ENCODE measurements at regions not wholly inside any gene's neighbourhood (a gene's known extent, or its start where the extent isn't known, plus 50 kb on each side); places are given as distances from the start of the nearest gene placed in this dataset.

DNA sequence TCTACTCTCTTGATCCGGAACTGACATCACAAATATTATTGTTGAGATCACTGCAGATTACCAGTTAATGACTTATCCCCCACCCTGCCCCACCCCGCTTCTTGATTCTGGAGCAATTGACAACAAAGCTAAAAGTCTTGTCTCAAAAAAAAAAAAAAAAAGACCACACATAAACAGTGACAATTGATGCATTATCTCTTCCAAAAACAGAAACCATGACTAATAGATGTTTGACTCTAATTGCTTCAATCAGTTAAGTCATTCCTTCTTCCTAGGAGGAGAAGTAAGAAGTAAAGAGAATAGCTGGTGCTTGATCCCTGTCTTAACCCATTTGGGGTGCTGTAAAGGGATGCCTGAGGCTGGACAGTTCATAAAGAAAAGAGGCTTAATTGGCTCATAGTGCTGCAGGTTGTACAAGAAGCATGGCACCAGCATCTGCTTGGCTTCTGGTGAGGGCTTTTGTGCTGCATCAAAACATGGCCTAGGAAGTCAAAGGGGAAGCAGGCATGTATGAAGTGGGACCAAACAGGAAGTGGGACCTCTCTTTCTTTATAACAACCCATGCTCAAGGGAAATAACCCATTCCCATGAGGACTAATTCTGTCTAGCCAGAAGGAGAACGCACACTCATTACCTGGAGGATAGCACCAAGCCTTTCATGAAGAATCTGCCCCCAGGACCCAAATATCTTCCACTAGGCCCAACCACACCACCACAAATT, 158.7 kb downstream of the TMEM167A start:
- Histone ChIP-seq H3K9me3 (peaks cover 0 to 12% (median 5%) of the 10 kb centered on the region in 4 donors), H3K27me3 (no peaks in the 10 kb centered on the region), H3K36me3 (no peaks in the 10 kb centered on the region), H3K4me3 (no peak overlapping the region), H3K27ac (no peak overlapping the region), H3K4me1 (no peaks in the 10 kb centered on the region)
- ATAC-seq (ENCODE audit: low FRiP score in 2 of 2) (no peak), DNase-seq (no peak)
- no peak for TF ChIP-seq EP300 (IDR thresholded peaks at IDR 0.05)
- TF ChIP-seq, protein P1, sequence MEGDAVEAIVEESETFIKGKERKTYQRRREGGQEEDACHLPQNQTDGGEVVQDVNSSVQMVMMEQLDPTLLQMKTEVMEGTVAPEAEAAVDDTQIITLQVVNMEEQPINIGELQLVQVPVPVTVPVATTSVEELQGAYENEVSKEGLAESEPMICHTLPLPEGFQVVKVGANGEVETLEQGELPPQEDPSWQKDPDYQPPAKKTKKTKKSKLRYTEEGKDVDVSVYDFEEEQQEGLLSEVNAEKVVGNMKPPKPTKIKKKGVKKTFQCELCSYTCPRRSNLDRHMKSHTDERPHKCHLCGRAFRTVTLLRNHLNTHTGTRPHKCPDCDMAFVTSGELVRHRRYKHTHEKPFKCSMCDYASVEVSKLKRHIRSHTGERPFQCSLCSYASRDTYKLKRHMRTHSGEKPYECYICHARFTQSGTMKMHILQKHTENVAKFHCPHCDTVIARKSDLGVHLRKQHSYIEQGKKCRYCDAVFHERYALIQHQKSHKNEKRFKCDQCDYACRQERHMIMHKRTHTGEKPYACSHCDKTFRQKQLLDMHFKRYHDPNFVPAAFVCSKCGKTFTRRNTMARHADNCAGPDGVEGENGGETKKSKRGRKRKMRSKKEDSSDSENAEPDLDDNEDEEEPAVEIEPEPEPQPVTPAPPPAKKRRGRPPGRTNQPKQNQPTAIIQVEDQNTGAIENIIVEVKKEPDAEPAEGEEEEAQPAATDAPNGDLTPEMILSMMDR (IDR thresholded peaks at IDR 0.05): no peak
- TF ChIP-seq POLR2A (IDR thresholded peaks at IDR 0.05): no peak
- 83 to 91% methylated on average over 3 of the region's 3 CpGs for WGBS, 2 donors

DNA sequence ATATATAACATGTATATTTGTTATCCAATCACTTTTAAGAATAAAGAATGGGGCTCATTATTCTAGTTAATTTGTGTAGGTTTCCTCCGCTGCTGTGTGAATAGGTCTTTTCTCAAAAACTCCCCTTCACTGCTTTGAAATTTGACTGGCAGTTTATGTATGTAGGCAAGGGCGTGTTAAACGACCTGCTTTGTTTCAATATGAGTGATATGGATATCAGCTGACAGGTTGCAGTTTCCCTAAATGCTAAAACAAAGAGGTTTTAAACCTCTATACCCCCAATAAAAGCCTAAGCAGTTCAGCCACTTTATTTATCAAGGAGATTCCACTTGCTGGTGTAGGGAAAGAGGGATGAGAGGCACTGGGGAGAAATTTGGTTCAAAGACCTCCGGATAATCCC, 159.6 kb downstream of the TMEM167A start:
- TF ChIP-seq, protein P1 (IDR thresholded peaks at IDR 0.05): no peak
- Histone ChIP-seq H3K27ac (no peak overlapping the region), H3K4me1 (no peaks in the 10 kb centered on the region), H3K4me3 (no peak overlapping the region), H3K9me3 (peaks cover 0 to 12% (median 5%) of the 10 kb centered on the region in 4 donors), H3K36me3 (no peaks in the 10 kb centered on the region), H3K27me3 (no peaks in the 10 kb centered on the region)
- WGBS, 2 donors: 72 to 75% methylated on average over 4 of the region's 4 CpGs
- no peak for ATAC-seq (ENCODE audit: low FRiP score in 2 of 2)
- DNase-seq: no peak

DNA sequence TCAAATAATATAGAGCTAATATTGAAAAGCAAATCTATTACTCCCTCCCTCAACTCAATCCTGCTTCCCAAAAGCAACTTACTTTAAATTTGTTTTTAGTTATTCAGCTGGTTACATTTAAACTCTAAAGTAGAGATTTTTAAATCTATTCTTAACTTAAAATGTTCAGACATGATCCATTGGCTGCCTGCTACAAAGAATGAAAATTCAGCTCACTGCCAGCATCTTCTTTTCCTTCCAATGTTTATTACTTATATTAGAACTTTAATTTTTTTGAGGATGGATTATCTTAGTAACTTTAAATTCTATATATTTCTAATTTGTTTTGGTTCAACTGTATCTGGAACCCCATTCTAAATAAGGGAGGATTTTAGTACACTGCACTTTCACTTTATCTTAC, 163.2 kb downstream of the TMEM167A start:
- peaks cover 0 to 12% (median 5%) of the 10 kb centered on the region in 4 donors for H3K9me3 ChIP-seq
- ATAC-seq (ENCODE audit: low FRiP score in 2 of 2) (no peak), DNase-seq (no peak)
- no peak overlapping the region for H3K4me3 ChIP-seq
- H3K27me3 ChIP-seq: no peaks in the 10 kb centered on the region
- no peak overlapping the region for H3K27ac ChIP-seq
- no peaks in the 10 kb centered on the region for H3K36me3 ChIP-seq
- TF ChIP-seq EP300 (IDR thresholded peaks at IDR 0.05) (no peak), POLR2A (IDR thresholded peaks at IDR 0.05) (no peak), POLR2AphosphoS5 (IDR thresholded peaks at IDR 0.05) (no peak)
- TF ChIP-seq, protein P1 (IDR thresholded peaks at IDR 0.05): no peak
- no peaks in the 10 kb centered on the region for H3K4me1 ChIP-seq

DNA sequence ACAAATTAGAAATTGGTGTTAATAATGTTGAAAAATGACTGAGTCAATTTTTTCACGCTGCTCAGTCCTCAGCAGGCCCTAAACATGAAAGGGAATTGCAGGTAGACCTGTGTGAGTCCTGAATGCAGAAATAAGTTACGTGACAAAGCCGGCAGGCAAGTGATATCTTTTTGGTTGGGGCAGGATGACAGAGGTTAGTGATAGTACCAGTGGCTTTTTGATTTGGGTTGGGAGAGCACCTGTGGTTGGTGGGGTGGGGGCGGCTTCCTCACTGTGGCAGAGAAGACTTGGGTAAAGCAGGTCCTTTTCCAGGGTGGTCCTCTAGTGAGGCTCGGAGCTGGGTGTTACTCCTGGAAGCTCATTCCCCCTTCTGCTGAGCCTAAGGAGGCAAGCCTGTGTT, 164.7 kb downstream of the TMEM167A start:
- Histone ChIP-seq H3K4me3 (no peak overlapping the region), H3K9me3 (peaks cover 0 to 12% (median 5%) of the 10 kb centered on the region in 4 donors), H3K4me1 (no peaks in the 10 kb centered on the region), H3K27ac (no peak overlapping the region), H3K27me3 (no peaks in the 10 kb centered on the region), H3K36me3 (no peaks in the 10 kb centered on the region)
- ATAC-seq (ENCODE audit: low FRiP score in 2 of 2) (no peak), DNase-seq (no peak)
- 75 to 85% methylated on average over 5 of the region's 5 CpGs for WGBS, 2 donors
- TF ChIP-seq POLR2A (IDR thresholded peaks at IDR 0.05) (no peak), EP300 (IDR thresholded peaks at IDR 0.05) (no peak), POLR2AphosphoS5 (IDR thresholded peaks at IDR 0.05) (no peak)
- TF ChIP-seq, protein P1 (IDR thresholded peaks at IDR 0.05): no peak

DNA sequence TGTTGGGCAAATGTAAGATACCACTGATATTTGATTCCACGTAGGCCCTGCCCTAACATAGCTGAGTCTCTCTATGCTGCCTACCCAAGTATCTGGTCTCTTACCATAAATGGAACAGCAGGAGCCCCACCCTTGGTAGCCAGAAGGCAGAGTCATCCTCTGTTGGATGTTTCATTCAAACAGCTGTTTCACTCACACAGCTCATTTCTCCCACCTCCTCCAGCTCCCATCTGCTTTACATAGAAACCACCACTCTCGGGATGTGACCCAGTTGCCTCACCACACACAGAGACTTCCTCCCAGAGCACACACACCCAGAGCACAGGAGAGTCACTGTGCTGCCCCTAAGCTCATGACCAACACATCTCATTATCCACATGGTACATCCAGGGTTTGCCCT, 165.3 kb downstream of the TMEM167A start:
- no peak overlapping the region for H3K27ac ChIP-seq
- whole genome bisulfite sequencing, 2 donors: 57 to 88% methylated on average over 2 of the region's 2 CpGs
- H3K9me3 ChIP-seq: peaks cover 0 to 11% (median 5%) of the 10 kb centered on the region in 4 donors
- no peak overlapping the region for H3K4me3 ChIP-seq
- no peak for TF ChIP-seq POLR2A (IDR thresholded peaks at IDR 0.05)
- TF ChIP-seq EP300 (IDR thresholded peaks at IDR 0.05): no peak
- TF ChIP-seq, protein P1 (IDR thresholded peaks at IDR 0.05): no peak
- no peak for TF ChIP-seq POLR2AphosphoS5 (IDR thresholded peaks at IDR 0.05)
- H3K36me3 ChIP-seq: no peaks in the 10 kb centered on the region
- no peak for DNase-seq
- no peaks in the 10 kb centered on the region for H3K27me3 ChIP-seq
- no peaks in the 10 kb centered on the region for H3K4me1 ChIP-seq
- ATAC-seq (ENCODE audit: low FRiP score in 2 of 2): no peak

Measured in upper lobe of left lung (tissue), 6 donors.